Heart left ventricle (tissue), 16 donors: ENCODE measurements at regions not wholly inside any gene's neighbourhood (a gene's known extent, or its start where the extent isn't known, plus 50 kb on each side); places are given as distances from the start of the nearest gene placed in this dataset.

Source experiments
- ATAC-seq, 4 donors: fragments of 200-7000 bp; cut with Tn5 transposase; one replicate each; pipeline ENCODE4 v1.9.1; 2020 to 2022; ENCODE audit warnings: moderate library complexity in 4 of 4, mild to moderate bottlenecking in 3 of 4, moderate number of reproducible peaks in 1 of 4
- DNase-seq, 5 donors: peaks; one replicate each; pipeline ENCODE4 v3.0.0-alpha.2; 2020
- H3K27ac ChIP-seq, 12 donors: fragments of 200-600 bp; sonication (generic) in 4 of 12; one replicate each; pipeline versions ENCODE4 v1.5.0 to v1.8.0; 2016 to 2022; ENCODE audit warnings: mild to moderate bottlenecking in 2 of 12
- H3K27me3 ChIP-seq, 9 donors: fragments of 200-600 bp; sonication (generic) in 2 of 9; one replicate each; pipeline versions ENCODE4 v1.5.1 to v1.8.0; 2016 to 2022; ENCODE audit warnings: mild to moderate bottlenecking in 3 of 9
- H3K36me3 ChIP-seq, 9 donors: fragments of 200-600 bp; sonication (generic) in 2 of 9; one replicate each; pipeline versions ENCODE4 v1.5.0 to v1.8.0; 2018 to 2022; ENCODE audit warnings: mild to moderate bottlenecking in 2 of 9
- H3K4me1 ChIP-seq, 12 donors: fragments of 200-600 bp; sonication (generic) in 4 of 12; one replicate each; pipeline versions ENCODE4 v1.5.0 to v1.8.0; 2016 to 2022; ENCODE audit warnings: mild to moderate bottlenecking in 3 of 12
- H3K4me3 ChIP-seq, 12 donors: fragments of 200-600 bp; sonication (generic) in 4 of 12; one replicate each; pipeline versions ENCODE4 v1.5.0 to v1.8.0; 2017 to 2022; ENCODE audit warnings: mild to moderate bottlenecking in 9 of 12, moderate library complexity in 4 of 12
- H3K9me3 ChIP-seq, 12 donors: fragments of 200-600 bp; sonication (generic) in 4 of 12; one replicate each; pipeline versions ENCODE4 v1.5.0 to v1.8.0; 2016 to 2022; ENCODE audit warnings: mild to moderate bottlenecking in 1 of 12
- CTCF ChIP-seq, 12 donors: fragments of 200-600 bp; sonication (generic) in 4 of 12; IDR thresholded peaks; one replicate each; pipeline versions ENCODE4 v1.5.0 to v1.8.0; 2018 to 2022; ENCODE audit warnings: antibody characterized with exemption in 12 of 12, mild to moderate bottlenecking in 5 of 12
- POLR2A ChIP-seq, 2 donors: fragments of 450-650 bp; IDR thresholded peaks; one replicate each; pipeline ENCODE4 v1.6.1; 2017; ENCODE audit warnings: antibody characterized with exemption in 2 of 2, mild to moderate bottlenecking in 2 of 2, moderate library complexity in 2 of 2
- WGBS, 4 donors: extraction: QIAGEN DNeasy Blood & Tissue Kit in 2 of 4; methylation state at CpG; one replicate each; pipeline versions ENCODE4 v1.1.5 to v1.1.7; 2013 to 2018; 5-methylcytosine and 5-hydroxymethylcytosine counted together
- intact Hi-C, 10 donors: fragments of 100-400 bp; cut with DNase I; formaldehyde crosslinking; loops; one replicate each; pipeline versions ENCODE4 v1.11.1 to v1.14.2; 2022
- donor health status: ischemic (EF 13 %, LVEDD 7.1; RV severe dilation, severe dysfunction).
- donor health status: healthy with polysubstance abuse.
- donor health status: DM: no; HTN: yes; CAD: no.
- donor health status: DM: no; HTN: no; CAD: no.
- donor health status: ischemic (EF 25% LVEDD 6.9; RV normal size, moderate dysfunction).
- donor health status: ischemic (EF 25% LVEDD 5.7; RV mildly dilated, moderate dysfunction).
- donor health status: healthy.
- donor health status: DM: yes; HTN: yes; CAD: no.
- donor health status: ischemic (EF 35%, LVEDD 5.7; RV mildly dilated, moderate dysfunction).
- donor health status: nonischemic (EF 11% LVEDD 7.7; RV severe dilation, severe dysfunction).
- donor health status: DM: yes; HTN: yes; CAD: no.
- donor health status: PGD.
- donor health status: ischemic (EF 29% LVEDD 5.4; RV normal size, mild dysfunction).
- donor health status: nonischemic (EF 23%, LVEDD 6.1; RV moderate dilation, normal function).

- intact Hi-C loops = no loop called here
These were observed 111.2 kb upstream of the OLIG2 start for GRCh38 chr21:32914424-32915039.

DNA sequence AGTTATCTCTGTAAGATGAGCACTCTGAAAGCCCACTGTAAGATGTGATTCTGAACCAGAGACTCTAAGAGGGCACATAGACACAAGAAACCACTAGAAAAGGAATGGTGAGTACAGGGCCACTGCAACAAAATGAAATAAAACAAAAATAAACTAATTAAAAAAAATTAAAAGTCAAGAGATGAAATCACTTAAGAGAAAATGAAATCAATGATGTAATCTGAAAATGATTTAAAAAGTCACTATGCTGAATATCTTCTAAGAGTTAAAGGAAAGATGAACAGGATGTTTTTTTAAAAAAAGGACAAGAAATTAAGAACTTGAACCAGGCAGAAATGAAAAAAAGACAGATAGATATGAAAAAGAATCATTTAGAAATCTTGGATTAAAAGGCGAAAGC lies 110.6 kb upstream of the OLIG2 start:
- Histone ChIP-seq H3K27me3 (peaks cover 0 to 5% (median 0%) of the 10 kb centered on the region in 9 donors), H3K9me3 (peaks cover 0 to 13% (median 4%) of the 10 kb centered on the region in 12 donors), H3K4me1 (peaks cover 0 to 12% (median 0%) of the 10 kb centered on the region in 12 donors), H3K27ac (no peak overlapping the region), H3K36me3 (no peaks in the 10 kb centered on the region), H3K4me3 (no peak overlapping the region)
- 70 to 89% (median 79%) methylated on average over 1 of the region's 1 CpG for WGBS, 4 donors
- no peak for DNase-seq
- intact Hi-C loops = no loop called here
- TF ChIP-seq CTCF (IDR thresholded peaks at IDR 0.05) (no peak), POLR2A (IDR thresholded peaks at IDR 0.05) (no peak)
- no peak for ATAC-seq

More at GRCh38 chr21:32914424-32915039, 111.2 kb upstream of the OLIG2 start:
- no peak for TF ChIP-seq POLR2A (IDR thresholded peaks at IDR 0.05)
- TF ChIP-seq CTCF (IDR thresholded peaks at IDR 0.05) = no peak
- no peak overlapping the region for H3K27ac ChIP-seq
- H3K4me3 ChIP-seq = no peak overlapping the region
- peaks cover 0 to 5% (median 0%) of the 10 kb centered on the region in 9 donors for H3K27me3 ChIP-seq
- no peak for ATAC-seq
- H3K36me3 ChIP-seq = no peaks in the 10 kb centered on the region
- DNase-seq = no peak
- WGBS, 4 donors = 50 to 53% (median 51%) methylated on average over 3 of the region's 3 CpGs
- peaks cover 0 to 13% (median 4%) of the 10 kb centered on the region in 12 donors for H3K9me3 ChIP-seq
- peaks cover 0 to 12% (median 0%) of the 10 kb centered on the region in 12 donors for H3K4me1 ChIP-seq

DNA sequence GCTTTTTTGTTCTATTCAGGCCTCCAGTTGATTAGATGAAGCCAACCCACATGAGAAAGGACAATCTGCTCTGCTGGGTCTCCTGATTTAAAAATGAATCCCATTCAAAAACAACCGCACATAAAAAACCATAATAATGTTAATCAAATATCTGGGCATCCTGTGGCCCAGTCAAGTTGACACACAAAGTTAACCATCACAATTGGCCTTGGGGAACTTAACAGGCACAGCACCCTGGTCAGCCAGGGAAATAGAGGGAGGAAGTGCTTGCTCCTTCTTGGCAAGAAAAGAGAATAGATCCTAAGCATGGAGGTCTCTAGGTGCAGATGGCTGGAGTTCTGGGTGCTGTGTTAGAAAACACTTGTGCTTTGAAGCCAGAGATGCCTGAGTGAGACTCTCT lies 109.6 kb upstream of the OLIG2 start:
- H3K4me3 ChIP-seq = no peak overlapping the region
- H3K4me1 ChIP-seq = peaks cover 0 to 12% (median 0%) of the 10 kb centered on the region in 12 donors
- TF ChIP-seq POLR2A (IDR thresholded peaks at IDR 0.05) (no peak), CTCF (IDR thresholded peaks at IDR 0.05) (no peak)
- peaks cover 0 to 5% (median 0%) of the 10 kb centered on the region in 9 donors for H3K27me3 ChIP-seq
- no peak for ATAC-seq
- H3K36me3 ChIP-seq = no peaks in the 10 kb centered on the region
- peaks cover 0 to 13% (median 4%) of the 10 kb centered on the region in 12 donors for H3K9me3 ChIP-seq
- no peak for DNase-seq
- intact Hi-C loops = no loop called here
- H3K27ac ChIP-seq = no peak overlapping the region
- whole genome bisulfite sequencing, 4 donors = 96 to 100% (median 98%) methylated on average over 1 of the region's 1 CpG

- no peak for ATAC-seq
- no peak overlapping the region for H3K4me3 ChIP-seq
- H3K27me3 ChIP-seq = peaks cover 0 to 5% (median 0%) of the 10 kb centered on the region in 9 donors
- H3K4me1 ChIP-seq = peaks cover 0 to 12% (median 0%) of the 10 kb centered on the region in 12 donors
- H3K36me3 ChIP-seq = no peaks in the 10 kb centered on the region
- H3K27ac ChIP-seq = no peak overlapping the region
- peaks cover 0 to 13% (median 4%) of the 10 kb centered on the region in 12 donors for H3K9me3 ChIP-seq
- 50 to 74% (median 61%) methylated on average over 2 of the region's 2 CpGs for WGBS, 4 donors
- intact Hi-C loops = no loop called here
- DNase-seq = no peak
- no peak for TF ChIP-seq POLR2A (IDR thresholded peaks at IDR 0.05)
- no peak for TF ChIP-seq CTCF (IDR thresholded peaks at IDR 0.05)
These were observed 109.1 kb upstream of the OLIG2 start for GRCh38 chr21:32916522-32917099.
